ENCODE measurements at regions not wholly inside any gene's neighbourhood (a gene's known extent, or its start where the extent isn't known, plus 50 kb on each side); places are given as distances from the start of the nearest gene placed in this dataset.
A peak's percentile ranks its signal among the peaks of the same experiment; 100 is the strongest.
"Not testable (repeated sequence)": the region's sequence is repeated elsewhere in the genome, so short reads cannot be mapped to it uniquely, and the experiment has no call there.

DNA sequence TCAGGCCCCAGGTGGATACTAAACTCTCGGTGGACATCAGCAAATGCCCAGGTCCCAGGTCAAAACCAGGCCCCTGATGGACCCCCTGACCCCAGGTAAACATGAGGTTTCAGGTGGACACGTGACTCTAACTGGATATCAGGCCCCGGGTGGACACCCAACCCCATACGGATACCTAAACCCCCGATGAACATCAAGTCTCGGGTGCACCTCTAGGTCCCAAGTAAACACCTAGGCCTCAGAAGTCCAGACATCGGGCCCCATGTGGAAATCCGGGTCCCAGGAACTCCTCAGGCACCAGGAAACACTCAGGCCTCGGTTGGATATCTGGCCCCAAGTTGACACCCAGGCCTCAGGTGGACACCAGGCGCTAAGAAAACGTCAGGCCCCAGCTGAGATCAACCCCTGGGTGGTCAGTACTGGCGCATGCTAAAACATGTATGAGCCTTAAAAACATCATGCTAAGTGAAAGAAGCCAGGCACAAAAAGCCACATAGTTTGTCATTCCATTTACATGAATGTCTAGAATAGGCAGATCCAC lies 54.4 kb upstream of the SEPTIN5 start:
- H3K36me3 ChIP-seq: no peaks in the 10 kb centered on the region
- no peak overlapping the region for H3K4me3 ChIP-seq
- TF ChIP-seq Cebpa-rat (IDR thresholded peaks at IDR 0.05): no peak
- H3K27ac ChIP-seq: no peak overlapping the region
- peaks cover 38% of the 10 kb centered on the region for H3K4me1 ChIP-seq
- no peak overlapping the region for H3K9ac ChIP-seq
- no peaks in the 10 kb centered on the region for H4K20me1 ChIP-seq
- H3K9me3 ChIP-seq: no peaks in the 10 kb centered on the region
- H3K27me3 ChIP-seq: no peaks in the 10 kb centered on the region
- no peak overlapping the region for H3K4me2 ChIP-seq

DNA sequence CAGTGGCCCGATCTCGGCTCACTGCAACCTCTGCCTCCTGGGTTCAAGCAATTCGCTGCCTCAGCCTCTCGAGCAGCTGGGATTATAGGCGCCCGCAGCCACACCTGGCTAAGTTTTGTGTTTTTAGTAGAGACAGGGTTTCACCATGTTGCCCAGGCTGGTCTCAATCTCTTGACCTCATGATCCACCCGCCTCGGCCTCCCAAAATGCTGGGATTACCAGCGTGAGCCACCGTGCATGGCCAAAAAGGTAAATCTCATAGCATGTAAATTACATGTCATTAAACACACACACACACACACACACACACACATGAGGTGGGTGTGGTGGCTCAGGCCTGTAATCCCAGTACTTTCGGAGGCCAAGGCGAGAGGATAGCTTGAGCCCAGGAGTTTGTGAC lies 53.7 kb upstream of the SEPTIN5 start:
- not testable (repeated sequence) for H3K27ac ChIP-seq, H3K4me3 ChIP-seq, H3K9ac ChIP-seq, H4K20me1 ChIP-seq, H3K27me3 ChIP-seq, H3K9me3 ChIP-seq, H3K36me3 ChIP-seq
- Histone ChIP-seq H3K4me1 (peaks cover 45% of the 10 kb centered on the region), H3K4me2 (peak overlapping the region; percentile 37; the same call in 1 of the 2 replicates)

DNA sequence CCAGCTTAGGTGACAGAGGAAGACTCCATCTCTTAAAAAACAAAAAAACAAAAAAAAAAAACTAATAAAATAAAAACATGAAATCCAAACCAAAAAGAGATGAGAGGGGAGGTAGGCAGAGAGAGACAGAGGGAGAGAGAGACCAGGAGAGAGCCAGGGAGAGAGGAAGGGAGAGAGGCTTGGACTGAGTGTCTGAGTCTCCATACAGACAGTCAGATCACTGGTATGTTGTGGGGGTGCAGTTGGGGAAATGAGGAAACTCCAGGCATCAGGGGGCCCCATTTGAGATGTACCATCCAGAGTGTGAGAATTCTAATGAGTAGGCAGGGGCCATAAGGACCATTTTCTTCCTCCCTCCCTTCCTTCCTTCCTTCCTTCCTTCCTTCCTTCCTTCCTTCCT lies 53.1 kb upstream of the SEPTIN5 start:
- H3K4me1 ChIP-seq: peaks cover 51% of the 10 kb centered on the region
- no peak overlapping the region for H3K4me3 ChIP-seq
- H3K36me3 ChIP-seq: no peaks in the 10 kb centered on the region
- no peaks in the 10 kb centered on the region for H3K9me3 ChIP-seq
- no peaks in the 10 kb centered on the region for H3K27me3 ChIP-seq
- H3K4me2 ChIP-seq: peak overlapping the region; percentile 37; the same call in 1 of the 2 replicates
- no peak overlapping the region for H3K9ac ChIP-seq
- H4K20me1 ChIP-seq: no peaks in the 10 kb centered on the region
- no peak for TF ChIP-seq Cebpa-rat (IDR thresholded peaks at IDR 0.05)
- H3K27ac ChIP-seq: no peak overlapping the region

DNA sequence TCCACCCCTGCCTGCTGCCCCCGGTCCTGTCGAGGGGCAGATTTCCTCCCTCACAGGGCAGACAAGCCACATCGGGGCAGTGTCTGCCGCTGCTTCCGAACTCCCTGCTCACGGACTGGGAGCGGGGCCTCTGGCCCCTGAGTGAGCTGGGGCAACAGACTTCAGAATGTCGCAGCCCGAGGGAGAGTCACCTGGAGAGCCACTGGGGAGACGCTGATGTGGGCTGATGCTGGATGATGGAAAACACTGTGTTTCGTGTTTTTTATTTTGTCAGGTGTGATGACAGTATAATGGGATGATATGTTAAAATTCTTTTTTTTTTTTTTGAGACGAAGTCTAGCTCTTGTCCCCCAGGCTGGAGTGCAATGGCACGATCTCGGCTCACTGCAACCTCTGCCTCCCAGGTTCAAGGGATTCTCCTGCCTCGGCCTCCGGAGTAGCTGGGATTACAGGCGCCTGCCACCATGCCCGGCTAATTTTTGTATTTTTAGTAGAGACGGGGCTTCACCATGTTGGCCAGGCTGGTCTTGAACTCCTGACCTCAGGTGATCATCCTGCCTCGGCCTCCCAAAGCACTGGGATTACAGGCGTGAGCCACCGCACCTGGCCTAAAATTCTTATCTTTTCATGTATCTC lies 52.1 kb upstream of the SEPTIN5 start:
- H3K36me3 ChIP-seq, H3K4me3 ChIP-seq, H3K9me3 ChIP-seq, H3K27ac ChIP-seq, H3K27me3 ChIP-seq, H3K9ac ChIP-seq, H3K4me2 ChIP-seq, H4K20me1 ChIP-seq: not testable (repeated sequence)
- H3K4me1 ChIP-seq: peaks cover 58% of the 10 kb centered on the region

DNA sequence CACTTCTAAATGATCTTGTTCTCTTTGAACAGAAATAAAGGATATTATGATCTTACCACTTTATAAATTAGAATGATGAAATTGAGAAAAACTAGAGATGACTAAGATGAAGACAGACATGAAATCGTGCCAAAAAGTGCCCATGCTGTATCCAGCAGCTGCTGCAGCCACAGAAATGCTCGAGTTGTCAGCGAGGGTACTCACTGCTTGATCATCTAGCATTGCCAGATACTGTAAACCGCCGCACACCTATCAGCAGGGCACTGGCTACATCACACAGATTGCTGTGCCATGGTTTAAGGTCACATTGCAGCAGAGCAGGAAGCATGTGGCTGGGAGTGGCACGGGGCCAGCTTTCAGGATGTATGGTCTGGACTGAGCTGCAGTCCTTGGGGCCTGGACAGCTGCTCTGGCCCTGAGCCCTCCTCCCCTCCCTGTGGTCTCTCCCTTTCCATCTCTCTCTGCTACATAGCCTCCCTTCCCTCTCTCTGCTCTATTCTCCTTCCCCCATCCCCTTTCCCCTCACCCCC lies 51.0 kb upstream of the SEPTIN5 start:
- H3K27ac ChIP-seq: peak overlapping the region; percentile 63
- H3K4me1 ChIP-seq: peaks cover 58% of the 10 kb centered on the region
- H3K4me3 ChIP-seq: no peak overlapping the region
- H3K36me3 ChIP-seq: no peaks in the 10 kb centered on the region
- no peaks in the 10 kb centered on the region for H3K9me3 ChIP-seq
- H3K4me2 ChIP-seq: peak overlapping the region; percentile 80
- no peaks in the 10 kb centered on the region for H4K20me1 ChIP-seq
- TF ChIP-seq Cebpa-rat (IDR thresholded peaks at IDR 0.05): no peak
- peak overlapping the region; percentile 38 for H3K9ac ChIP-seq
- H3K27me3 ChIP-seq: no peaks in the 10 kb centered on the region

DNA sequence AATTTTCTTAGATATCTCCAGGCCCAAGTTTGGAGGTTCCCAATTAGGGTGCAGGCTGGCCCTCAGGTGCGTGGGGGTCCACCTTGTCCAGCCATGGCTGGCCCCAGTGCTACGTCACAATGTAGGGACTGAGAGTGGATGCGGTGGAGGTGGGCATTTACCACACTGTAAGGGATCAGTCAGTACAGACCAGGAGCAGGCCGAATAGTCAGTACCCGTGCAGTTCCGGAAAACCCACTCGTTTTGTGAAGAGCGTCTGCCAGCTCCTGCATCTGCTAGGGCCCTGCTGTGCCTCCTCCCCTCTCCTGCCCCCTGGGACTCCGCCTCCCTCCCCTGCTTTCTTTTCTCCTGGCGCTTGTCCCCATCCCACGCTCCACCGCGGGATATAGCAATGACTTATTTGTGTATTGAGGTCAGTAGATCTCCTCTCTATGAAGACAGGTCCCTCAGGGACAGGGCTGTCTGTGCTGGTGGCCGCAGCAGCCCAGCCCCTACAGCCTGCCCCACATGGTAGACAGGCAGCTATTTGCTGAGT lies 50.4 kb upstream of the SEPTIN5 start:
- Histone ChIP-seq H3K4me3 (no peak overlapping the region), H3K9ac (peak overlapping the region; percentile 38; the same call in 1 of the 2 replicates), H4K20me1 (no peaks in the 10 kb centered on the region), H3K9me3 (no peaks in the 10 kb centered on the region), H3K36me3 (no peaks in the 10 kb centered on the region), H3K27ac (peak overlapping the region; percentile 63), H3K27me3 (no peaks in the 10 kb centered on the region), H3K4me1 (peaks cover 58% of the 10 kb centered on the region), H3K4me2 (peak overlapping the region; percentile 80)
- TF ChIP-seq Cebpa-rat (IDR thresholded peaks at IDR 0.05): no peak

DNA sequence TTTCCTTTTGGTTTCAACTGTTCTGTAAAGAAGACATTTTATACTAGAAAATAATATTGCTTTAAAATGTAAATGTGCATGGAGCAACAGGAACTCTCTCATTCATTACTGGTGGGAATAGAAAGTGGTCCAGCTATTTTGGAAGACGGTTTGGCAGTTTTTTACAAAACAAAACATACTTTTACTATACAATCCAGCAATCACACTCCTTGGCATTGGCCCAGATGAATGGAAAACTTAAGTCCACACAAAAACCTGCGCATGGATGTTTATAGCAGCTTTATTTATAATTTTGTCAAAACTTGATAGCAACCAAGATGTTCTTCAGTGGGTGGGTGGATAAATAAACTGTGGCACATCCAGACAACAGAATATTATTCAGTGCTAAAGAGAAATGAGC lies 49.9 kb upstream of the SEPTIN5 start:
- H3K4me3 ChIP-seq: no peak overlapping the region
- H3K4me2 ChIP-seq: peak overlapping the region; percentile 80
- H3K27ac ChIP-seq: peak overlapping the region; percentile 63; the same call in 1 of the 2 replicates
- no peak for TF ChIP-seq Cebpa-rat (IDR thresholded peaks at IDR 0.05)
- H4K20me1 ChIP-seq: no peaks in the 10 kb centered on the region
- peaks cover 58% of the 10 kb centered on the region for H3K4me1 ChIP-seq
- H3K9ac ChIP-seq: no peak overlapping the region
- H3K27me3 ChIP-seq: no peaks in the 10 kb centered on the region
- no peaks in the 10 kb centered on the region for H3K9me3 ChIP-seq
- H3K36me3 ChIP-seq: no peaks in the 10 kb centered on the region
